Fibroblast of villous mesenchyme (primary cell): ENCODE measurements at regions not wholly inside any gene's neighbourhood (a gene's known extent, or its start where the extent isn't known, plus 50 kb on each side); places are given as distances from the start of the nearest gene placed in this dataset.

Experiments used
- DNase-seq: peaks from one replicate; pipeline ENCODE4 v3.0.0-alpha.2; 2010; ENCODE audit warnings: low read depth
- H3K4me3 ChIP-seq: 2 replicates; pipeline ENCODE4 v1.5.1; 2011; ENCODE audit warnings: low read depth, mild to moderate bottlenecking, low read length
- CTCF ChIP-seq: IDR thresholded peaks from 2 replicates; pipeline ENCODE4 v1.5.1; 2012; ENCODE audit warnings: low read depth, mild to moderate bottlenecking, low read length; ENCODE audit not compliant: insufficient read depth

GRCh38 chr18:66838340-66838987 lies 234.6 kb upstream of the CDH19 start:
- DNase-seq, result no peak
- H3K4me3 ChIP-seq, result no peak overlapping the region
- TF ChIP-seq CTCF, result no peak

GRCh38 chr18:66833646-66834045 lies 229.8 kb upstream of the CDH19 start:
- no peak for TF ChIP-seq CTCF
- no peak for DNase-seq

GRCh38 chr18:66826211-66826610 lies 222.3 kb upstream of the CDH19 start:
- TF ChIP-seq CTCF, result no peak
- H3K4me3 ChIP-seq, result no peak overlapping the region
- DNase-seq, result no peak

More at GRCh38 chr18:66833646-66834045, 229.8 kb upstream of the CDH19 start:
- no peak overlapping the region for H3K4me3 ChIP-seq

- DNase-seq, result no peak
- no peak for TF ChIP-seq CTCF
- no peak overlapping the region for H3K4me3 ChIP-seq
Measured at GRCh38 chr18:66825347-66825746, 221.5 kb upstream of the CDH19 start.

GRCh38 chr18:66819235-66819634 lies 215.3 kb upstream of the CDH19 start:
- DNase-seq, result no peak
- H3K4me3 ChIP-seq, result no peak overlapping the region
- no peak for TF ChIP-seq CTCF

GRCh38 chr18:66813138-66813537 lies 209.2 kb upstream of the CDH19 start:
- H3K4me3 ChIP-seq, result no peak overlapping the region
- TF ChIP-seq CTCF, result no peak
- DNase-seq, result no peak

- no peak for DNase-seq
- TF ChIP-seq CTCF, result no peak
- no peak overlapping the region for H3K4me3 ChIP-seq
Measured at GRCh38 chr18:66795051-66795450, 191.2 kb upstream of the CDH19 start.
